OCI-LY3 (cell line): ENCODE measurements at regions not wholly inside any gene's neighbourhood (a gene's known extent, or its start where the extent isn't known, plus 50 kb on each side); places are given as distances from the start of the nearest gene placed in this dataset.

Source experiments
- H2AFZ ChIP-seq: fragments of 200-600, 300-600 bp; shearing (Covaris generic); 2 replicates; pipeline ENCODE4 v1.6.0; 2014; ENCODE audit warnings: antibody characterized with exemption, low read depth, low read length
- H3K27ac ChIP-seq: fragments of 200-600, 300-600 bp; sonication (generic); 2 replicates; pipeline ENCODE4 v1.5.1; 2014; ENCODE audit warnings: mild to moderate bottlenecking, low read length, moderate library complexity, mixed read lengths
- H3K27me3 ChIP-seq: fragments of 200-600, 300-600 bp; sonication (generic); 2 replicates; pipeline ENCODE4 v1.6.1; 2014; ENCODE audit warnings: low read depth, low read length, mixed read lengths
- H3K36me3 ChIP-seq: fragments of 200-600, 300-600 bp; sonication (generic); replicated peaks from 2 replicates; pipeline ENCODE3; 2014; ENCODE audit warnings: low read depth, low read length, mixed read lengths
- H3K4me1 ChIP-seq: fragments of 300-600, 200-600 bp; sonication (generic); 2 replicates; pipeline ENCODE4 v1.6.1; 2014; ENCODE audit warnings: low read length, mixed read lengths
- H3K4me2 ChIP-seq: fragments of 200-600, 300-600 bp; sonication (generic); 2 replicates; pipeline ENCODE4 v1.6.1; 2014; ENCODE audit warnings: low read length, mixed read lengths
- H3K4me3 ChIP-seq: fragments of 300-600, 200-600 bp; sonication (generic); 2 replicates; pipeline ENCODE4 v1.5.1; 2014; ENCODE audit warnings: antibody characterized with exemption, mild to moderate bottlenecking, low read length, moderate library complexity
- H3K79me2 ChIP-seq: fragments of 300-600, 200-600 bp; shearing (Covaris generic); 2 replicates; pipeline ENCODE4 v1.6.1; 2014; ENCODE audit warnings: mild to moderate bottlenecking, low read length, mixed read lengths
- H3K9ac ChIP-seq: fragments of 300-600, 200-600 bp; shearing (Covaris generic); 2 replicates; pipeline ENCODE4 v1.6.0; 2014; ENCODE audit warnings: mild to moderate bottlenecking, low read length, moderate library complexity
- H3K9me3 ChIP-seq: fragments of 200-600, 300-600 bp; shearing (Covaris generic); 2 replicates; pipeline ENCODE4 v1.6.1; 2014; ENCODE audit warnings: low read length, mixed read lengths; ENCODE audit not compliant: insufficient read depth
- H4K20me1 ChIP-seq: fragments of 200-600, 300-600 bp; sonication (generic); 2 replicates; pipeline ENCODE4 v1.6.1; 2016; ENCODE audit warnings: low read length, mixed read lengths; ENCODE audit not compliant: insufficient read depth
- EZH2phosphoT487 ChIP-seq: fragments of 200-600 bp; shearing (Covaris generic); IDR thresholded peaks from 2 replicates; pipeline ENCODE4 v1.6.1; 2018; ENCODE audit warnings: antibody characterized with exemption, mixed run types, low read depth
- TF ChIP-seq, protein P1 (sequence below): fragments of 200-600, 300-600 bp; sonication (generic); IDR thresholded peaks from 2 replicates; pipeline ENCODE4 v1.5.1; 2014; ENCODE audit warnings: antibody characterized with exemption, low read length, low read depth

DNA sequence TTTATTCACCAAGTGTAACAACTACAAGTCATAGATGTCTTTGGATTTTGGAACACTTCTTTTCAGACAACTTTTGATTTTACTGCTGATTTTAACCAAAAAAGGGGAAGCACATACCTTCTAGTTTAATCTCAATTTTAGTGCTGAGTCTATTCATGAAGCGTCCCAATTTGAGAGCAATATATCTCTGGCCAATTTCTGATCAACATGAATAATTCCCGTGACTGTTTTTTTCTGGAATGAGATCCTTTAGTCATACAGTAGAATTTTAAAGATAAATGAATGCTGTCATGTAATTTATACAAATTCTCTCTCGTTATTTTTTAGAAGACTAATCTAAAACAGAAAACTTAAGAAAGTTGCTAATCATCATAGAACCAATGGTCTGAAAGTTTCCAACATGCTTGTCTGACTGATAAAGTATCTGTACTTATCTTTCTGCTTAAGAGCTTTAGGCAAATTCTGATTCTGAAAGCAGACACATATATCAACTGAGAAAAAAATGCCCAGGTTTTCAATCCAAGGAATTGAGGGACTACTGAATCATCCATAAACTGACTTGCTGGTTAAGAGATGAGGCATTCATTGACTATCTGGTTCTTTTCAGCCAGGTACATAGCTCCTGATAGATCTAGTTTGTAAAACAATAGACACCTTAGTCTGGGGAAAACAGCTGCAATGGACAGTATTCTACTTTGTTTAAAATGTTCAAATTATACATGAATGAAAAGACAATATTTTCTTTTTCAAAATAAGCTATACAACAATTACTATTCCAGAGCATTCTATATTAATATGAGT lies 657.5 kb downstream of the RFPL4B start:
- no peaks in the 10 kb centered on the region for H3K4me1 ChIP-seq
- no peak overlapping the region for H2AFZ ChIP-seq
- no peak for TF ChIP-seq EZH2phosphoT487
- TF ChIP-seq, protein P1, sequence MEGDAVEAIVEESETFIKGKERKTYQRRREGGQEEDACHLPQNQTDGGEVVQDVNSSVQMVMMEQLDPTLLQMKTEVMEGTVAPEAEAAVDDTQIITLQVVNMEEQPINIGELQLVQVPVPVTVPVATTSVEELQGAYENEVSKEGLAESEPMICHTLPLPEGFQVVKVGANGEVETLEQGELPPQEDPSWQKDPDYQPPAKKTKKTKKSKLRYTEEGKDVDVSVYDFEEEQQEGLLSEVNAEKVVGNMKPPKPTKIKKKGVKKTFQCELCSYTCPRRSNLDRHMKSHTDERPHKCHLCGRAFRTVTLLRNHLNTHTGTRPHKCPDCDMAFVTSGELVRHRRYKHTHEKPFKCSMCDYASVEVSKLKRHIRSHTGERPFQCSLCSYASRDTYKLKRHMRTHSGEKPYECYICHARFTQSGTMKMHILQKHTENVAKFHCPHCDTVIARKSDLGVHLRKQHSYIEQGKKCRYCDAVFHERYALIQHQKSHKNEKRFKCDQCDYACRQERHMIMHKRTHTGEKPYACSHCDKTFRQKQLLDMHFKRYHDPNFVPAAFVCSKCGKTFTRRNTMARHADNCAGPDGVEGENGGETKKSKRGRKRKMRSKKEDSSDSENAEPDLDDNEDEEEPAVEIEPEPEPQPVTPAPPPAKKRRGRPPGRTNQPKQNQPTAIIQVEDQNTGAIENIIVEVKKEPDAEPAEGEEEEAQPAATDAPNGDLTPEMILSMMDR = no peak
- no peaks in the 10 kb centered on the region for H3K9me3 ChIP-seq
- H3K27me3 ChIP-seq = no peaks in the 10 kb centered on the region
- no peak overlapping the region for H3K9ac ChIP-seq
- H3K36me3 ChIP-seq = no peaks in the 10 kb centered on the region
- H3K4me3 ChIP-seq = no peak overlapping the region
- no peaks in the 10 kb centered on the region for H3K79me2 ChIP-seq
- no peak overlapping the region for H3K27ac ChIP-seq
- no peaks in the 10 kb centered on the region for H4K20me1 ChIP-seq
- no peak overlapping the region for H3K4me2 ChIP-seq

DNA sequence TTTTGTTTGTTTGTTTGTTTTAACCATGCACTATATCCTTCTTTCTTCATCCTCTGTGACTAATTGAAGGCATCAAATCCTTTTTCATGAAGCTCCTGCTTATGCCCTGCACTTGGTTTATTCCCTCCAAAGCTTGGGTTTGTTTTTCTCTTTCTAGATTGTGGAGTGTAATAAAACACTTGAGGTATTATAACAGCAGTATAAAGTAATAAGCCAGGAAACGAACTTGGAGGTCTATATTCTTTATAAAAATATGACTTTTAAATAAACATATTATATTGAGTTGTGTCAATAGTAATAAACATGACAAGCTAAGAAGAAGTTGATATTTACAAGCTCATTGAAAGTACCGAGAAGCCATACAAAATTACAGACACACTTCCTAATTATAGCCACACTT lies 659.4 kb downstream of the RFPL4B start:
- H3K27ac ChIP-seq = no peak overlapping the region
- no peak overlapping the region for H3K4me2 ChIP-seq
- H3K9me3 ChIP-seq = no peaks in the 10 kb centered on the region

DNA sequence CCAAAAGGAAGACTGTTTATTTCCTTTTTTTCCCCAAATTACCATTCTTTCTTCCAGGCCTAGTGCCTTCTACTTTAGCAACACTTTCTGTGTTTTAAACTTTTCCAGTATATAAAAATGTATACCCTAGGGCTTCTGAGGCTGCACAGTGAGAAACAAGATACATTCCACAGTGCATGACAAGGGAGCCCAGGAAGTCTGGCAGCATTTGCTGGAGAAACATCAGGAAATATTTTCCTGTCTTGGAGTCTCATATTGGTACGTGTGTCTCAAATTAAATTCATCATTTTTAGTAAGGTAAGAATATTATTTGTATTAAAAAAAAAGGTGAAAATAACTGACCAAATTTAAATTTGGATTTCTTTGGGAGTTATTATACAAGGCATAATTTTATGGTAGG lies 662.6 kb downstream of the RFPL4B start:
- H3K27me3 ChIP-seq = no peaks in the 10 kb centered on the region
- H4K20me1 ChIP-seq = no peaks in the 10 kb centered on the region
- H3K79me2 ChIP-seq = no peaks in the 10 kb centered on the region
- no peak for TF ChIP-seq EZH2phosphoT487
- TF ChIP-seq, protein P1 = no peak
- no peaks in the 10 kb centered on the region for H3K36me3 ChIP-seq
- no peaks in the 10 kb centered on the region for H3K9me3 ChIP-seq
- no peak overlapping the region for H2AFZ ChIP-seq
- no peaks in the 10 kb centered on the region for H3K4me1 ChIP-seq
- H3K27ac ChIP-seq = no peak overlapping the region
- H3K4me2 ChIP-seq = no peak overlapping the region
- H3K9ac ChIP-seq = no peak overlapping the region
- no peak overlapping the region for H3K4me3 ChIP-seq

More for the DNA sequence above, 659.4 kb downstream of the RFPL4B start:
- no peaks in the 10 kb centered on the region for H3K4me1 ChIP-seq
- H3K79me2 ChIP-seq = no peaks in the 10 kb centered on the region
- H4K20me1 ChIP-seq = no peaks in the 10 kb centered on the region
- H3K4me3 ChIP-seq = no peak overlapping the region
- no peak overlapping the region for H2AFZ ChIP-seq
- no peaks in the 10 kb centered on the region for H3K36me3 ChIP-seq
- H3K27me3 ChIP-seq = no peaks in the 10 kb centered on the region
- TF ChIP-seq EZH2phosphoT487 = no peak
- TF ChIP-seq, protein P1 = no peak
- no peak overlapping the region for H3K9ac ChIP-seq

DNA sequence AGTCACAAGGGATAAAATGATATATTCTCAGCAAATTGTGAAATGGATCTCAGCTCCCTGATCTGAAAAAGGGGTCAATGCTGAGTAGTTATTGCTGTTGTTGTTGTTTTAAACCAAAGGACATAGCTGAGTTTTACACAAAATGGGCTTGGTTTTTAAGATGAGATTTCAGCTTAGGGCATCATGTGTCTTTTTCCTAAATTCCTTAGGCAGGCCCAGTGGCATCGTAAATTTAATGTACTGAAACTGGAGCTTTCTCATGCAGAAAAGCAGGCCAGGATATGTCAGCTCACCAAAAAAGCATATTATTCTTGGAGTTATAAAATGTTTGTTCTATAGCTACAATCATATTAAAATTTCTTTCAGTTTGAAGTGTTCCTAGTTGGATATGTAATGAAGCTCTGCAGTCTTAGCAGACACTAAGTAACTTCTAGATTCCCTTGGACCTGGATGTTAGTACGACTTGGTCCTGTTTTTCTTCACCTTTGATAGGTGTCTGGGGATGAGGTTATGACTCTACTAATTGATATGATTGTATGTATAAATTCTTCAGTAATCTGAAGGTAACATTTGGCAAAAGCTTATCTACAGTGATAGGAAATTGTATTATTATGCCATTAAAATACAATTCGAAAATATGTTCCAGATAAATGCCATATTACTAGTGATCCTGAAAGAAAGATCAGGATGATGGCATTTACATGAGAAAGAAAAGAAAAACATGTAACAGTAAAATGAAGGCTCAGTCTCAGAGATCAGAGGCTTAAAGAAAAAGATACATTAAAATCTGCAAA lies 663.3 kb downstream of the RFPL4B start:
- H2AFZ ChIP-seq = no peak overlapping the region
- H3K4me3 ChIP-seq = no peak overlapping the region
- no peak overlapping the region for H3K4me2 ChIP-seq
- no peak for TF ChIP-seq EZH2phosphoT487
- TF ChIP-seq, protein P1 = no peak
- no peaks in the 10 kb centered on the region for H3K36me3 ChIP-seq
- no peaks in the 10 kb centered on the region for H4K20me1 ChIP-seq
- no peaks in the 10 kb centered on the region for H3K79me2 ChIP-seq
- H3K27ac ChIP-seq = no peak overlapping the region
- H3K9ac ChIP-seq = no peak overlapping the region
- no peaks in the 10 kb centered on the region for H3K4me1 ChIP-seq
- H3K27me3 ChIP-seq = no peaks in the 10 kb centered on the region
- no peaks in the 10 kb centered on the region for H3K9me3 ChIP-seq
